B cell (primary cell): ENCODE measurements at regions not wholly inside any gene's neighbourhood (a gene's known extent, or its start where the extent isn't known, plus 50 kb on each side); places are given as distances from the start of the nearest gene placed in this dataset.
"Not testable (repeated sequence)": the region's sequence is repeated elsewhere in the genome, so short reads cannot be mapped to it uniquely, and the experiment has no call there.

Experiments
- EZH2 ChIP-seq: IDR thresholded peaks from 2 replicates; pipeline ENCODE4 v1.6.1; 2012; ENCODE audit warnings: borderline replicate concordance, low read depth, mild to moderate bottlenecking, moderate library complexity, low read length; ENCODE audit not compliant: insufficient read depth, poor library complexity, severe bottlenecking
- TF ChIP-seq, protein P1 (sequence below): fragments of 200-600 bp; IDR thresholded peaks from one replicate; pipeline ENCODE4 v1.8.0; 2022; ENCODE audit warnings: antibody characterized with exemption, mild to moderate bottlenecking

DNA sequence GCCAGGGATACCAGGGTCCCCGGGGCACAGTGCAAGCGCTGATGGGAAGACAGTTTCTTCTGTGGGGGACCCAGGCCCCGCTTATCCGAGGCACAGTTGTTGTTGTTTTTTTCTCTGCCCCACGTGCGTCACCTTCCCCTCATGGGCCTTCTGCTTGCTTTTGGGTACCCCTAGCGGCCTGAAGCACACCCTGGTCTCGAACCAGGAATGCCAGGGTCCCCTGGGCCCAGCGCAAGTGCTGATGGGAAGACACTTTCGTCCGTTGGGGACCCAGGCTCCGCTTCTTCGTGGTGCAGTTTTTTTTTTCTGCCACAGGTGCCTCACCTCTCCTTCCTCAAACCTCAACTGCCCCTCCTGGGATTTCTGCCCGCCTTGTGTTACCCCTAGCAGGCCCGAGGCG is 1708.5 kb upstream of the TPTE start:
- TF ChIP-seq, protein P1, sequence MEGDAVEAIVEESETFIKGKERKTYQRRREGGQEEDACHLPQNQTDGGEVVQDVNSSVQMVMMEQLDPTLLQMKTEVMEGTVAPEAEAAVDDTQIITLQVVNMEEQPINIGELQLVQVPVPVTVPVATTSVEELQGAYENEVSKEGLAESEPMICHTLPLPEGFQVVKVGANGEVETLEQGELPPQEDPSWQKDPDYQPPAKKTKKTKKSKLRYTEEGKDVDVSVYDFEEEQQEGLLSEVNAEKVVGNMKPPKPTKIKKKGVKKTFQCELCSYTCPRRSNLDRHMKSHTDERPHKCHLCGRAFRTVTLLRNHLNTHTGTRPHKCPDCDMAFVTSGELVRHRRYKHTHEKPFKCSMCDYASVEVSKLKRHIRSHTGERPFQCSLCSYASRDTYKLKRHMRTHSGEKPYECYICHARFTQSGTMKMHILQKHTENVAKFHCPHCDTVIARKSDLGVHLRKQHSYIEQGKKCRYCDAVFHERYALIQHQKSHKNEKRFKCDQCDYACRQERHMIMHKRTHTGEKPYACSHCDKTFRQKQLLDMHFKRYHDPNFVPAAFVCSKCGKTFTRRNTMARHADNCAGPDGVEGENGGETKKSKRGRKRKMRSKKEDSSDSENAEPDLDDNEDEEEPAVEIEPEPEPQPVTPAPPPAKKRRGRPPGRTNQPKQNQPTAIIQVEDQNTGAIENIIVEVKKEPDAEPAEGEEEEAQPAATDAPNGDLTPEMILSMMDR: not testable (repeated sequence)
- TF ChIP-seq EZH2: not testable (repeated sequence)
